HEK293 (cell line): ENCODE measurements at regions not wholly inside any gene's neighbourhood (a gene's known extent, or its start where the extent isn't known, plus 50 kb on each side); places are given as distances from the start of the nearest gene placed in this dataset.

Experiments used
- CTCF ChIA-PET: fragments of 350-600 bp; formaldehyde crosslinking; extraction: SDS; loops from one replicate; lab custom pipeline; 2021; ENCODE audit warnings: antibody characterized with exemption; lab: Yijun Ruan, JAX
- POLR2A ChIA-PET: fragments of 300-600 bp; formaldehyde crosslinking; extraction: SDS; loops from one replicate; lab custom pipeline; 2020; ENCODE audit warnings: antibody characterized with exemption, inconsistent platforms; lab: Yijun Ruan, JAX
- H3K27ac ChIP-seq: fragments of 200-500 bp; sonication (Bioruptor generic); 2 replicates; pipeline ENCODE4 v1.5.1; 2014; ENCODE audit warnings: low read depth, low read length, control low read depth, inconsistent platforms; ENCODE audit errors: extremely low read depth
- H3K36me3 ChIP-seq, 2 experiments: fragments of 200-500 bp in 1 of 2; sonication (Bioruptor generic) in 1 of 2; 1 replicate in 1 of 2; 2 replicates in 1 of 2; pipeline ENCODE4 v1.5.1; 2014 to 2017; ENCODE audit warnings: inconsistent platforms in 2 of 2, low read length in 2 of 2; ENCODE audit not compliant: control insufficient read depth in 2 of 2, insufficient read depth in 1 of 2
- H3K4me1 ChIP-seq: fragments of 200-500 bp; sonication (Bioruptor generic); 2 replicates; pipeline ENCODE4 v1.5.1; 2014; ENCODE audit warnings: mild to moderate bottlenecking, low read length, inconsistent platforms; ENCODE audit not compliant: control insufficient read depth, insufficient read depth
- H3K4me3 ChIP-seq: 2 replicates; pipeline ENCODE4 v1.5.1; 2011; ENCODE audit warnings: low read depth, mild to moderate bottlenecking, control low read depth, low read length, moderate library complexity
- H3K9me3 ChIP-seq: fragments of 200-500 bp; sonication (Bioruptor generic); 2 replicates; pipeline ENCODE4 v1.5.1; 2014; ENCODE audit warnings: low read depth, low read length, inconsistent platforms; ENCODE audit not compliant: control insufficient read depth, insufficient read depth
- HOXD13 ChIP-seq: sonication (generic); formaldehyde crosslinking; IDR thresholded peaks from 2 replicates; pipeline ENCODE4 v1.8.0; 2022; ENCODE audit warnings: missing genetic modification reagents, borderline replicate concordance
- ZBTB21 ChIP-seq: fragments of 450-650 bp; formaldehyde crosslinking; IDR thresholded peaks from 2 replicates; pipeline ENCODE4 v1.5.1; 2017; ENCODE audit warnings: missing biosample characterization, missing genetic modification characterization
- ZBTB7A ChIP-seq: fragments of 450-650 bp; formaldehyde crosslinking; IDR thresholded peaks from 2 replicates; pipeline ENCODE4 v1.5.1; 2016; ENCODE audit warnings: low read depth, missing biosample characterization, missing genetic modification characterization
- ZNF175 ChIP-seq: fragments of 450-650 bp; formaldehyde crosslinking; IDR thresholded peaks from 2 replicates; pipeline ENCODE4 v1.5.1; 2016; ENCODE audit warnings: missing biosample characterization, missing genetic modification characterization
- ZNF19 ChIP-seq: fragments of 450-650 bp; formaldehyde crosslinking; IDR thresholded peaks from 2 replicates; pipeline ENCODE4; 2016; ENCODE audit warnings: missing biosample characterization, missing genetic modification characterization, low read depth
- ZNF202 ChIP-seq: fragments of 450-650 bp; formaldehyde crosslinking; IDR thresholded peaks from 2 replicates; pipeline ENCODE4 v1.5.1; 2016; ENCODE audit warnings: missing biosample characterization, missing genetic modification characterization, borderline replicate concordance
- ZNF223 ChIP-seq: fragments of 450-650 bp; formaldehyde crosslinking; IDR thresholded peaks from 2 replicates; pipeline ENCODE4 v1.5.1; 2016; ENCODE audit warnings: missing biosample characterization, missing genetic modification characterization
- ZNF23 ChIP-seq: fragments of 450-650 bp; formaldehyde crosslinking; IDR thresholded peaks from 2 replicates; pipeline ENCODE4 v1.5.1; 2016; ENCODE audit warnings: missing biosample characterization, missing genetic modification characterization, borderline replicate concordance
- ZNF292 ChIP-seq: fragments of 450-650 bp; formaldehyde crosslinking; IDR thresholded peaks from 2 replicates; pipeline ENCODE4 v1.5.1; 2016; ENCODE audit warnings: low read depth, missing biosample characterization, missing genetic modification characterization, borderline replicate concordance
- ZNF561 ChIP-seq: fragments of 450-650 bp; IDR thresholded peaks from 2 replicates; pipeline ENCODE4 v1.5.1; 2018; ENCODE audit warnings: missing biosample characterization, missing genetic modification characterization, borderline replicate concordance
- ZNF660 ChIP-seq: fragments of 450-650 bp; IDR thresholded peaks from 2 replicates; pipeline ENCODE4 v1.5.1; 2018; ENCODE audit warnings: missing biosample characterization, mild to moderate bottlenecking, missing genetic modification characterization
- ZXDB ChIP-seq: fragments of 450-650 bp; formaldehyde crosslinking; IDR thresholded peaks from 2 replicates; pipeline ENCODE4 v1.5.1; 2016; ENCODE audit warnings: missing biosample characterization, missing genetic modification characterization
- TF ChIP-seq, protein P1 (sequence below): fragments of 450-650 bp; formaldehyde crosslinking; IDR thresholded peaks from 2 replicates; pipeline ENCODE4 v1.5.1; 2016; ENCODE audit warnings: missing biosample characterization, missing genetic modification characterization, borderline replicate concordance
- TF ChIP-seq, protein P2 (sequence below): fragments of 450-650 bp; formaldehyde crosslinking; conservative IDR thresholded peaks from 2 replicates; pipeline ENCODE4 v1.5.1; 2016; ENCODE audit warnings: low read depth, missing biosample characterization, missing genetic modification characterization

- POLR2A ChIA-PET = no interaction called here
- Histone ChIP-seq H3K27ac (no peak overlapping the region), H3K9me3 (no peaks in the 10 kb centered on the region), H3K4me3 (no peak overlapping the region), H3K36me3 (no peaks in the 10 kb centered on the region), H3K4me1 (no peaks in the 10 kb centered on the region)
- TF ChIP-seq ZNF202 = no peak
- TF ChIP-seq, protein P1, sequence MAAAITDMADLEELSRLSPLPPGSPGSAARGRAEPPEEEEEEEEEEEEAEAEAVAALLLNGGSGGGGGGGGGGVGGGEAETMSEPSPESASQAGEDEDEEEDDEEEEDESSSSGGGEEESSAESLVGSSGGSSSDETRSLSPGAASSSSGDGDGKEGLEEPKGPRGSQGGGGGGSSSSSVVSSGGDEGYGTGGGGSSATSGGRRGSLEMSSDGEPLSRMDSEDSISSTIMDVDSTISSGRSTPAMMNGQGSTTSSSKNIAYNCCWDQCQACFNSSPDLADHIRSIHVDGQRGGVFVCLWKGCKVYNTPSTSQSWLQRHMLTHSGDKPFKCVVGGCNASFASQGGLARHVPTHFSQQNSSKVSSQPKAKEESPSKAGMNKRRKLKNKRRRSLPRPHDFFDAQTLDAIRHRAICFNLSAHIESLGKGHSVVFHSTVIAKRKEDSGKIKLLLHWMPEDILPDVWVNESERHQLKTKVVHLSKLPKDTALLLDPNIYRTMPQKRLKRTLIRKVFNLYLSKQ (tag by site-specific recombination) = no peak
- TF ChIP-seq ZNF292 (tag by site-specific recombination) = no peak
- no peak for TF ChIP-seq ZBTB7A (tag by site-specific recombination)
- TF ChIP-seq, protein P2, sequence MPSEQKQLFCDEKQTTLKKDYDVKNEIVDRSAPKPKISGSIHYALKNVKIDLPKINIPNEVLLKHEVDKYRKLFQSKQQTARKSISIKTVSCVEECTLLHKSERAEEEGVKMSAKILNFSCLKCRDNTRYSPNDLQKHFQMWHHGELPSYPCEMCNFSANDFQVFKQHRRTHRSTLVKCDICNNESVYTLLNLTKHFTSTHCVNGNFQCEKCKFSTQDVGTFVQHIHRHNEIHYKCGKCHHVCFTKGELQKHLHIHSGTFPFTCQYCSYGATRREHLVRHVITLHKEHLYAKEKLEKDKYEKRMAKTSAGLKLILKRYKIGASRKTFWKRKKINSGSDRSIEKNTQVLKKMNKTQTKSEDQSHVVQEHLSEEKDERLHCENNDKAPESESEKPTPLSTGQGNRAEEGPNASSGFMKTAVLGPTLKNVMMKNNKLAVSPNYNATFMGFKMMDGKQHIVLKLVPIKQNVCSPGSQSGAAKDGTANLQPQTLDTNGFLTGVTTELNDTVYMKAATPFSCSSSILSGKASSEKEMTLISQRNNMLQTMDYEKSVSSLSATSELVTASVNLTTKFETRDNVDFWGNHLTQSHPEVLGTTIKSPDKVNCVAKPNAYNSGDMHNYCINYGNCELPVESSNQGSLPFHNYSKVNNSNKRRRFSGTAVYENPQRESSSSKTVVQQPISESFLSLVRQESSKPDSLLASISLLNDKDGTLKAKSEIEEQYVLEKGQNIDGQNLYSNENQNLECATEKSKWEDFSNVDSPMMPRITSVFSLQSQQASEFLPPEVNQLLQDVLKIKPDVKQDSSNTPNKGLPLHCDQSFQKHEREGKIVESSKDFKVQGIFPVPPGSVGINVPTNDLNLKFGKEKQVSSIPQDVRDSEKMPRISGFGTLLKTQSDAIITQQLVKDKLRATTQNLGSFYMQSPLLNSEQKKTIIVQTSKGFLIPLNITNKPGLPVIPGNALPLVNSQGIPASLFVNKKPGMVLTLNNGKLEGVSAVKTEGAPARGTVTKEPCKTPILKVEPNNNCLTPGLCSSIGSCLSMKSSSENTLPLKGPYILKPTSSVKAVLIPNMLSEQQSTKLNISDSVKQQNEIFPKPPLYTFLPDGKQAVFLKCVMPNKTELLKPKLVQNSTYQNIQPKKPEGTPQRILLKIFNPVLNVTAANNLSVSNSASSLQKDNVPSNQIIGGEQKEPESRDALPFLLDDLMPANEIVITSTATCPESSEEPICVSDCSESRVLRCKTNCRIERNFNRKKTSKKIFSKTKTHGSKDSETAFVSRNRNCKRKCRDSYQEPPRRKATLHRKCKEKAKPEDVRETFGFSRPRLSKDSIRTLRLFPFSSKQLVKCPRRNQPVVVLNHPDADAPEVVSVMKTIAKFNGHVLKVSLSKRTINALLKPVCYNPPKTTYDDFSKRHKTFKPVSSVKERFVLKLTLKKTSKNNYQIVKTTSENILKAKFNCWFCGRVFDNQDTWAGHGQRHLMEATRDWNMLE (tag by site-specific recombination) = no peak
- TF ChIP-seq ZNF223 (tag by site-specific recombination) = no peak
- no peak for TF ChIP-seq ZNF19
- no peak for TF ChIP-seq ZNF175
- CTCF ChIA-PET = no interaction called here
These were observed 230.5 kb upstream of the LCORL start for GRCh38 chr4:18252052-18252451.

DNA sequence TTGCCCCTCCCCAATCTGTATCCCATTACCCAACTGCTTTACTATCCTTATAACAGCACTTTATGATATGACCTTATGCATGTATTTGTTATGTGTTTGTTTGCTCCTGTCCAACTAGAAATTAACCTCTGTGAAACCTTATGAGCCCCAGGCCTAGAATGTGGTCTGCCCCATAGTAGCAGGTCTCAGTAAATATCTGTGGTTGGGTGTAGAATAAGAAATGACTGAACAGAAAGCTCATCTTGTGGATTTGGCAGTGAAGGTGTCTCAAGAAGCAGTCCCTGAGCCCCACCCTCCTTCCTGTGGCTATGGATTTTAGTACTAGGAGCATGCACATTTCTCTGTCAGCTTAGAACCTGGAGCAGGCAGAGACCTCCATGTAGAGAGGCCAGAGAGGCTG lies 229.0 kb upstream of the LCORL start:
- H3K36me3 ChIP-seq = no peaks in the 10 kb centered on the region
- H3K4me1 ChIP-seq = no peaks in the 10 kb centered on the region
- H3K27ac ChIP-seq = no peak overlapping the region
- TF ChIP-seq, protein P2 (tag by site-specific recombination) = no peak
- no peak for TF ChIP-seq ZBTB21 (tag by site-specific recombination)
- TF ChIP-seq ZNF660 (tag by site-specific recombination) = no peak
- TF ChIP-seq ZNF23 (tag by site-specific recombination) = no peak
- no peak for TF ChIP-seq ZXDB (tag by site-specific recombination)
- TF ChIP-seq HOXD13 = no peak
- no peak for TF ChIP-seq ZNF561 (tag by site-specific recombination)
- TF ChIP-seq ZNF175 = no peak
- ChIA-PET POLR2A (no interaction called here), CTCF (no interaction called here)
- H3K9me3 ChIP-seq = no peaks in the 10 kb centered on the region
- H3K4me3 ChIP-seq = no peak overlapping the region
